ENCODE measurements at regions not wholly inside any gene's neighbourhood (a gene's known extent, or its start where the extent isn't known, plus 50 kb on each side); places are given as distances from the start of the nearest gene placed in this dataset.

GRCh38 chr4:181502611-181503010 is 740.6 kb upstream of the TENM3 start:
- TF ChIP-seq CTCF (IDR thresholded peaks at IDR 0.05; ENCODE audit: insufficient read depth, low read depth, low read length) (no peak), EZH2 (IDR thresholded peaks at IDR 0.05; ENCODE audit: insufficient read depth, low read length) (no peak)
